ENCODE measurements at regions not wholly inside any gene's neighbourhood (a gene's known extent, or its start where the extent isn't known, plus 50 kb on each side); places are given as distances from the start of the nearest gene placed in this dataset.

DNA sequence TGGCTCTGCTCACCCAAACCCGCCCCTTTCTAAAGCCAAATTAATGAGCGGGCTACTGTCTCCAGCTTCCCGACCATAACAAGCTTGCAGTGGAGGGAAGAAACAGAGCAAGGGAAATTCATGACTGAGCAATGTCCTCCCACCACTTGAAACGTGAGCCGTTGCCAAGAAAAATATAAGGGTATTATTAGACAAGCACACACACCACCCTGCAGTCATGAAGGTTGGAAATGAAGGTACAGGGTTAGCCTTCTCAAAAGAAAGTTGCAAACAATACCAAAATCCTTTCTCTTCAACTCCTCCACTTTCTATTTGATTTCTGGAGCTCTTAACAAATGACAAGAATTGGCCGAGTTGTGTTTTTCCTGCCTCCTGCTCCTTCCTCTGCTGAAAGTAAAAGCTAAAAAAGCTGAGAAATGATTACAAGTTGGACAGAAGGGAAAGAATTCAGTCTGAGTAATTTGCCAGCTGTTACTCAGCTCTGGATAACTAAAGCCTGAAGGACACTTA is 151.1 kb upstream of the B3GAT2 start:
- H3K36me3 ChIP-seq, result no peaks in the 10 kb centered on the region
- H3K27me3 ChIP-seq (replicated peaks; ENCODE audit: insufficient read depth), result no peaks in the 10 kb centered on the region
- ATAC-seq (ENCODE audit: insufficient number of reproducible peaks, low FRiP score, low read depth) (peak; percentile 80), DNase-seq (ENCODE audit: low spot score) (no peak)
- H3K4me3 ChIP-seq, result peak overlapping the region; percentile 61
- peaks cover 22 to 25% of the 10 kb centered on the region in 2 donors for H3K4me1 ChIP-seq (ENCODE audit: control insufficient read depth in 1 of 2, low read depth in 2 of 2)
- H3K9me3 ChIP-seq, result no peaks in the 10 kb centered on the region
- TF ChIP-seq, protein P1, sequence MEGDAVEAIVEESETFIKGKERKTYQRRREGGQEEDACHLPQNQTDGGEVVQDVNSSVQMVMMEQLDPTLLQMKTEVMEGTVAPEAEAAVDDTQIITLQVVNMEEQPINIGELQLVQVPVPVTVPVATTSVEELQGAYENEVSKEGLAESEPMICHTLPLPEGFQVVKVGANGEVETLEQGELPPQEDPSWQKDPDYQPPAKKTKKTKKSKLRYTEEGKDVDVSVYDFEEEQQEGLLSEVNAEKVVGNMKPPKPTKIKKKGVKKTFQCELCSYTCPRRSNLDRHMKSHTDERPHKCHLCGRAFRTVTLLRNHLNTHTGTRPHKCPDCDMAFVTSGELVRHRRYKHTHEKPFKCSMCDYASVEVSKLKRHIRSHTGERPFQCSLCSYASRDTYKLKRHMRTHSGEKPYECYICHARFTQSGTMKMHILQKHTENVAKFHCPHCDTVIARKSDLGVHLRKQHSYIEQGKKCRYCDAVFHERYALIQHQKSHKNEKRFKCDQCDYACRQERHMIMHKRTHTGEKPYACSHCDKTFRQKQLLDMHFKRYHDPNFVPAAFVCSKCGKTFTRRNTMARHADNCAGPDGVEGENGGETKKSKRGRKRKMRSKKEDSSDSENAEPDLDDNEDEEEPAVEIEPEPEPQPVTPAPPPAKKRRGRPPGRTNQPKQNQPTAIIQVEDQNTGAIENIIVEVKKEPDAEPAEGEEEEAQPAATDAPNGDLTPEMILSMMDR (IDR thresholded peaks at IDR 0.05), result no peak
- peak overlapping the region; percentile 43 to 57 for H3K27ac ChIP-seq

DNA sequence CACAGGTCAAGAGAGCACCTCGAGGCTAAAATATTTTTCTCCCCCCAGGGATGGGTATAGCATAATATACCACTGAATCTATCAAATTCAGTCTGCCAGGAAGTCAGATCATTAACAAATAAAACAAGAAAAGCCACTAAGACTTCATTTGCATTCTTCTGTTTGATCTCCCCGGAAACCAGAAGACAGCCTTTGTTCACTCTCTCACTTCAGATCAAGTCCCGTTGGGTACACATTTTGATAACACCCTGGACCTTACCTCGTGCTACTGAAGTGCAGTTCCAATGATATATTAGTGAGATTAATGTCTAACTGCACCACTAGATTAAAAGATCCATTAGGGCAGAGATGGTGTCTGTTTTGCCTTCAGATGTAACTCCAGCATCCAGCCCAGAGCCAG is 157.7 kb upstream of the B3GAT2 start:
- DNase-seq (ENCODE audit: low spot score) (no peak), ATAC-seq (ENCODE audit: insufficient number of reproducible peaks, low FRiP score, low read depth) (no peak)
- H3K4me3 ChIP-seq, result no peak overlapping the region
- no peaks in the 10 kb centered on the region for H3K36me3 ChIP-seq
- H3K4me1 ChIP-seq (ENCODE audit: control insufficient read depth in 1 of 2, low read depth in 2 of 2), result no peaks in the 10 kb centered on the region
- no peaks in the 10 kb centered on the region for H3K9me3 ChIP-seq
- TF ChIP-seq, protein P1 (IDR thresholded peaks at IDR 0.05), result no peak
- H3K27ac ChIP-seq, result no peak overlapping the region
- no peaks in the 10 kb centered on the region for H3K27me3 ChIP-seq (replicated peaks; ENCODE audit: insufficient read depth)

DNA sequence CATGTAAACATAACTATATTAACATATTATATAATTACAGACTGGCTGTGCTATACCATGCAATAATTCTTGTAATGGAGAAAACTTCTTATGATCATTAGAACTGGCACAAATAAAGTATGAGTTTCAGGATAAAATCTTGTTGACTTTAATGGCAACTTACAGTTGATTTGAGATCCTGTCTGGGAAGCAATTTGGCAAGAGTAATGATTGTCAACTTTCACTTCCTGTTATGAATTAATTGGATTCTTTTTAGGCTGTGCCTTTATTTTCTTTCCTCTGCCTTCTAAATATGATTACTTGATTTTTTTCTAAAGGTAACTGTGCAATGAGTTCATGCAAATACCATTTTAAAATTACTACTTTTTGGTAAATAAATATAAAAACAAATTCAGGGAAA is 158.1 kb upstream of the B3GAT2 start:
- DNase-seq (ENCODE audit: low spot score) (no peak), ATAC-seq (ENCODE audit: insufficient number of reproducible peaks, low FRiP score, low read depth) (no peak)
- Histone ChIP-seq H3K27ac (no peak overlapping the region), H3K9me3 (peaks cover 4% of the 10 kb centered on the region), H3K4me1 (ENCODE audit: control insufficient read depth in 1 of 2, low read depth in 2 of 2) (no peaks in the 10 kb centered on the region), H3K36me3 (no peaks in the 10 kb centered on the region), H3K4me3 (no peak overlapping the region), H3K27me3 (replicated peaks; ENCODE audit: insufficient read depth) (no peaks in the 10 kb centered on the region)
- TF ChIP-seq, protein P1 (IDR thresholded peaks at IDR 0.05), result no peak

DNA sequence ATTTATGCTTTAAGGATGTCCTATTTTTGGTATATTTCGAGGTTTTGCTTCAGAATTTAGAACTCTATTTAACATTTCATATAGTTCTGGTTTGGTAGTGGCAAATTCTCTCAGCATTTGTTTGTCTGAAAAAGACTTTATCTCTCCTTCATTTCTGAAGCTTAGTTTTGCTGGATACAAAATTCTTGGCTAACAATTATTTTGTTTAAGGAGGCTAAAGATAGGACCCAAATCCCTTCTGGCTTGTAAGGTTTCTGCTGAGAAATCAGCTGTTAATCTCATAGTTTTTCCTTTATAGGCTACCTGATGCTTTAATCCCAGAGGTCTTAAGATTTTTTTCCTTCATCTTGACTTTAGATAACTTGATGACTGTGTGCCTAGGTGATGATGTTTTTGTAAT is 162.7 kb upstream of the B3GAT2 start:
- H3K9me3 ChIP-seq, result peaks cover 5% of the 10 kb centered on the region
- H3K27me3 ChIP-seq (replicated peaks; ENCODE audit: insufficient read depth), result no peaks in the 10 kb centered on the region
- DNase-seq (ENCODE audit: low spot score) (no peak), ATAC-seq (ENCODE audit: insufficient number of reproducible peaks, low FRiP score, low read depth) (no peak)
- no peak overlapping the region for H3K4me3 ChIP-seq
- TF ChIP-seq, protein P1 (IDR thresholded peaks at IDR 0.05), result no peak
- H3K27ac ChIP-seq, result no peak overlapping the region
- no peaks in the 10 kb centered on the region for H3K4me1 ChIP-seq (ENCODE audit: control insufficient read depth in 1 of 2, low read depth in 2 of 2)
- H3K36me3 ChIP-seq, result no peaks in the 10 kb centered on the region

DNA sequence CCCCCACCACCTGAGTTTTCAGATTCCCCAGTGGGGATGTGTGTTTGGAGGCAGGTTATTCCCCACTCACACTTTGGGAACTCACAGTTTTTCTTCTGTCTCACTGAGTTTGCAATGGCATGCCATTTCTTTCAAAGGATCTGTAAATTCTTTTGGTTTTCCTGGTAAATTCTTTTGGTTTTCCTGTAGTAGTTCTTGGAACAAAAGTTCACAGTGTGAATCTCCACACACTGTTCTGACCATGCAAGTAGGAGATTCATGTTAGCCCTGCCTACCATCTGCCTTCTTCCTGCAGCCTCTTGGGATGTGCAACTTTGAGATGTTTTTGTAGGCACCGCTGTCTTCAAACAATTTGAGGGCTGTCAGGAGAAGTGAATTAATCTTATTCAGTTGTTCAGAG is 165.6 kb upstream of the OGFRL1 start:
- DNase-seq (ENCODE audit: low spot score) (no peak), ATAC-seq (ENCODE audit: insufficient number of reproducible peaks, low FRiP score, low read depth) (no peak)
- Histone ChIP-seq H3K27ac (no peak overlapping the region), H3K36me3 (no peaks in the 10 kb centered on the region), H3K4me3 (no peak overlapping the region), H3K9me3 (peaks cover 5% of the 10 kb centered on the region), H3K27me3 (replicated peaks; ENCODE audit: insufficient read depth) (no peaks in the 10 kb centered on the region), H3K4me1 (ENCODE audit: control insufficient read depth in 1 of 2, low read depth in 2 of 2) (no peaks in the 10 kb centered on the region)
- TF ChIP-seq, protein P1 (IDR thresholded peaks at IDR 0.05), result no peak

All from thoracic aorta (tissue), 2 donors.